HG03432 (cell line): ENCODE measurements at regions not wholly inside any gene's neighbourhood (a gene's known extent, or its start where the extent isn't known, plus 50 kb on each side); places are given as distances from the start of the nearest gene placed in this dataset.
"Not testable (repeated sequence)": the region's sequence is repeated elsewhere in the genome, so short reads cannot be mapped to it uniquely, and the experiment has no call there.

Experiments used
- ATAC-seq: cut with Tn5 transposase; IDR thresholded peaks from one replicate; pipeline ENCODE4 v1.9.1; 2021; ENCODE audit warnings: mild to moderate bottlenecking, moderate library complexity; ENCODE audit not compliant: unreplicated experiment

DNA sequence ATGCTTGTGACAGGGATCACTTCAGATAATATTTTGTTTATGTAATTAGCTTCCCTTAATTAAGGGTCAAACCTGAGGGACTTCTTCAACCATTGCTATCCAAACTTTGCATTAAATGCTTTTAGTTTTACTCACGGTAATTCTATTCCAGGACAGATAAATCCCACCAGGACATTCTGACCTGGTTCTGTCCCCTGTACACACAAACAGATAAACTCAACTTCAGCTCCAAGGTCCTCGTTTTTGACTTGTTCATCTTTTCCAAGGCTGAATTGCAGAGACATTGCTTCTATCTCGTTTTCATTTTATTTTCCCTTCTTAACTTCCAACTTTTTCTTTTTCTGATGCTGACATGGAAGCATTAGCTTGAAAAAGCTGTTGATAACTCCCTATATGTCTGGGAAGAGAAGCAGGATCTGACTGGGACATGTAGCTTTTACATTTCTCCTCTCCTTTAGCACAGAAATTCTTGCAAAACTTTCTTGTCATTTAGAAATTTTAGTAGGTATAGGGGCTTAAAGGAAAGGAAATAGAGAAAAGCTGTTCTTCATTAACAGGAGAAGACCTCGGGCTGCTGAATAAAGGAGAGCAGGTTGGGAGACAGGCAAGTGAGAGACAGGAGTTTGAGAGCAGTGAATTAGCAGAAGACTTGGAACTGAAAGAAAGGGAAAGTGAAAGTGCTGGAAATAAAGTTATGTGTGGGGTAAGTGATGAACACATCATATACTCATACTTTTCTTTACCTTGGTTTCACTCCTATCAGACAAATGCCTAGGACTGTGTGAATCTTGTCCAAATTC is 231.7 kb upstream of the B3GALT2 start:
- ATAC-seq, result peak; percentile 81

DNA sequence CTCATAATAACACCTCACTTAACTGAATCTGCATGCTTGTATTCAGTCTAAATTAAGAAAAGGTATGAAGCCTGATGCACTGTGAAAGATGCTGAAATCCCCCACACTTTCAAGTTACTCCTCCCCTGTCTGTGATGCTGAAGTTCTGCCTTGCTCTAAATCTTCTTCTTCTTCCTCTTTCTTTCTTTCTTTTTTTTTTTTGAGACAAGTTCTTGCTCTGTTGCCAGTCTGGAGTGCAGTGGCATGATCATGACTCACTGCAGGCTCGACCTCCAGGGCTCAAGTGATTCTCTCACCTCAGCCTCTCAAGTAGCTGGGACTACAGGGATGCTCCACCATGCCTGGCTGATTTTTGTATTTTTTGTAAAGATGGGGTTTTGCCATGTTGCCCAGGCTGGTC is 231.0 kb upstream of the B3GALT2 start:
- ATAC-seq, result no peak

DNA sequence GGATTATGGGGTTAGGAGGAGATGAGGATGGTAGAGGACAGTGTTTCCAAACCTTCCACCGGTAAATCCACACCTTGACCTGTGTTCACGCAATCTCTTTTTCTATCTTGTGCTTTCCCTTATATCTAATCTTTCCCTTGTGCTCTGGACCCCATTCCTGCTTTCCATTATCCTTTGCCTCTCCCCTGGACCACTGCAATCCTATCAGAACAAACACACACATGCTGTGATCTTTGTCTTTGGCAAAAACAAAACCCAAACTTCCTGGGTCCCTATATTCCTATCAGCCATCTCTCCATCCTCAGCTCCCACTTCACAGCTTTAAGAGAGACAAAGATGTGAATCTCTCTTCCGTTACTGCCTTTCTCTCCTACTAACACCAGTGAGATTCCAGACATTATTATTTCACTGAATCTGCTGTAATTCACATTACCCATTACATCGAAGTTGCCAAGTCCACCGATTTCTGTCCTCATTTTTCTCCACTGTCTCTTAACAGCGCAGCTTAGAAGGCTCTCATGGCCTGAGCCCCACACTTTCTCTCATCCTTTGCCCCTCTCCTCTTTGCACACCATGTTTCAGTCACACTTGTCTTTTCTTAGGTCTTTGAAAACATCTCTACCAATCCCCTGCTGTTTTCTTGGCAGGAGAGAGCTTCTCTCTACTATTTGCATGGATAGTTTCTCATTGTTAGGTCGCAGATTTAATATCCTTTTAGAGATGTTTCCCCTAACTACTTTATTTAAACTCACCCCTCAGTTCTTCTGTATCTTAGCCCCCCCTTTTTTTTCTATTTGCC is 230.0 kb upstream of the B3GALT2 start:
- ATAC-seq, result no peak

DNA sequence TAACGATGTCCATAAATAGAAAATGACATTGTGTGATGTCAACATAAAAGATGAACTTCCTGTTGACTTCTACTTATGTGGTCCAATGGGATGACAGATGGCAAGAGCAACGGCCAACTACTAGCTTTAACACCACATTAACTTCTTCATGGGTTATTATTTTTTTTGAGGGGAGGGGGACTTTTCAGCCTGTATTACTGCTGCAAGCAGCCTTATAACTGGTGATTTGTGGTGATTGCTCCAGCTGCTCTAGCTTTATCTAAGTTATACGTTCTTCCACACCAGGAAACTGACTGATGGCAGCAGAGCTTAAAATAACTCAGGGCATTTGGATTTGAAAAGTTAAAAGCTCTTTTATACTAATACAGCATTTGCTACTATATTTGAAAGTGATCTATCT is 228.8 kb upstream of the B3GALT2 start:
- no peak for ATAC-seq

DNA sequence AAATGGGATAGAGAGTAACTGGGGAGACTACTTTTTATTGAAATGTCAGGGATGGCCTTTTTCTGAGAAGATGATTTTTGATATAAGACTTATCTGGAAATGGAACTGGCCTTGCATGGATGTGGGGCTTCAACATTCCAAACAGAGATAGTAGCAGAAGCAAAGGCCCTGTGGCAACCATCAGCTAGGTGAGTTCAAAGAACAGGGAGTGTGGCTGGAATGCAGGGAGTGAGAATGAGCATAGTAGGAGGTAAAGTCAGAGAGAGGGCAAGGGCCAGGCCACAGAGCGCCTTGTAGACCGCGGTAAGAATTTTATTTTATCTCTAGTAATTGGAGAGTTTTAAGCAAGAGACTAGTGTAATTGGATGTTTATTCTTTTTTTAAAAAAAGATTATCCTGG is 227.0 kb upstream of the B3GALT2 start:
- no peak for ATAC-seq

DNA sequence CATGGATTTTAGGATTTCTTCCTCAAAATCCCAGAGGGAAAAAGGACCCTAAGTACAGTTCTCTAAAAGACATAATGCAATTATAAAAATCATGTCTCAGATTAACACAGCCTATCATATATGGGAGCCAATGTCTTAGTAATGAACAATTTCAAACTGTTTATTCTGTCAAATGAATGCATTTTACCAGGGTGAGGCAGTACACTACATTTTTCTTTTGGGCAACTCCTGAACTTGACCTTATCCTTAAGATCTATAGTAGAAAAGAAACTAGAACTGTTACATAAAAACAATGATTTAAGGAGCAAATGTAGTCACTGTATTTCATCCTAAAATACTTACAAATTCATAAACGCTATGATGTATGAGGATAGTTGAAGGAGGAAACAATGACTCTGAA is 226.3 kb upstream of the B3GALT2 start:
- ATAC-seq, result no peak

DNA sequence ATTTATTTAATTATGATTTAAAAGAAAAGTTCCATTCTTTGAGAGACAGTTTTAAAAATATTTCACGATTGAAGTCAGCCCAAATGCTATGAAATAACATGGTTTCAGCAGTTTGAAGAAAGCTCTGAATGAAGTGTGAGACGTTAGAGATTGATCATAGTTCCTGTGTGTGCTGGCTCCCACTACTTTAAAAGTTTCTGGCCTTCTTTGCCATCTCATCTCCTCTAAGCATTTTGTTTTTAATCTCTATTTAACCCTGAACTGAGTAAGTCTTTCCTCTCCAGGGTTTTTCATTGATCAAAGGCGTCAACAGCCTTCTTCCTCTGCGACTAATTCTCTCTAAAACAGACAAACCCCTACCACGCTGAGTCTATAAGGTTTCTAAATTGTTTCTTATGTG is 225.3 kb upstream of the B3GALT2 start:
- ATAC-seq, result no peak

DNA sequence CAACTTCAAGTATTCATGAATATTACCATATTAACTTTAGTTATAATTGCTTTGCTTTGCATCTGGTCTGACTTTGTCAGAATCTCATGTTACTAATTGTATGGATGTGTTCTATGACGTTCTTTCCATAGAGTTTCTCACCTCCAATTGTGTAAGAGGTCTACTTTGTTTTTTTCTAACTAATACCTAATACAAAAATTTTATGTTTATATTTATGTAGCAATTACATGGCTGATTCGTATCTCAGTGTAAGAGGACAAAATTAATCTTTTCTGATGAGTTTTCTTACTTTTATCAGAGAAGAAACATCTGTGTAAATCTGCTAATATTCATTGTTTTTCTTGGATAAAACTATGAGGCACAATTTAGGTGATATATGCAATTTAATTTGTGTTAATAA is 224.8 kb upstream of the B3GALT2 start:
- ATAC-seq, result no peak

DNA sequence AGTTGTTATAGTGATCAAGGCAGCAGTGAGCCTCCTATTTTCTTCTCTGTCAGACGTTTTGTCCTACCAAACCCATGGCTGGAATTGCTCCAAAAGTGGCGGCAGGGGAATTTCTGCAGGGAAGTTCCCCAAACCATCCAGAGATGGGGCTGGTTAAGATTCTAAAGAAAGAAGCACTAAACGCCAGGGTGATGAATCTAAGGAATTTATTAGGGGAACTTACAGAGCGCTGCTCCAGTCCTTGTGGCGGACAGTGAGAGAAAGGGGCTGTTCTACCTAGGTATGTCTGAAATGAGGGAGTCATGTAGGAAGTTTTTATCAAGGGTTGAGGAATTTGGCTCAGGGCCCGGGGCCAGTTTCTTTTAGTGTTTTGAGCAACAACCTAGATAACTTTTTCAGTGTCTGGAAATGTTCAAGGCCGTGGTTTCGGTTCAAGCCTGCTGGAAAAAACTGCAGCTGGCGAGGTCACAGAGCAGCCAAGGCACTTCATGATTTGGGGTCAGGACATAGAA is 222.4 kb upstream of the B3GALT2 start:
- no peak for ATAC-seq

DNA sequence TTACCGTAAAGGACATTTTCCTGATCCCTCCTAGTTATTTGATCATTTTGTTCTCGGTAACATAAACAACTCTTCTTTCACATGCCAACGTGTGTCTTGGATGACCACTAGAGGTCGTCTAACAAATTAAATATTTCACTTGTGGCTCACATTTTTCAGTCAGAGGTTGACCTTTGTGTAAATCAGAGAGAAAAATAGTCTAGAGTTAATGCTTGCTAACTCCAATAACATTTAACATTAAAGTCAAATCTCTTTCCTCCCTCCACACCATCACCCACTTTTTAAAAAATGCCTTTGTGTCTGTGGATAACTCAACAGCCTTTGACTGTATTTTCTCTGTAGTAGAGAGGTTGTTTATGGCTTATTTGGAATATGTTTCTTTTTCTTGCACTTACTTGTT is 220.5 kb upstream of the B3GALT2 start:
- ATAC-seq, result peak; percentile 79

DNA sequence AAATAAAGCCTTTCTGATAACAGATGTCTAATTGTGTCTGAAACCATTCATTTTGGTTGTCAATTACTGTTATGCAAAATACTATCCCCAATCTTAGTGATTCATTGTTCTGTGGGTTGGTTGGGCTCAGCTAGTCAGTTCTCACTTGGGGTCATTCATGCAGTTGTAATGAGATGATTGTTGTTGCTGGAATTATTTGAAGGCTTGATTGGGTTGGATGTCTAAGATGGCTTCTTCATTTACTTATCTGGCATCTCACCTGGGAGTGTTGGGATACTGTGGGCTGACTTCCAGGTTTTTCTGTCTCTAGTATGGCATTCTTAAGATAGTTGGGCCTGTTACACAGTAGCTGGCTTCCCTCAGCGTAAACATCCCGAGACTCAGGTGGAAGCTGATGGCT is 217.8 kb upstream of the B3GALT2 start:
- no peak for ATAC-seq

DNA sequence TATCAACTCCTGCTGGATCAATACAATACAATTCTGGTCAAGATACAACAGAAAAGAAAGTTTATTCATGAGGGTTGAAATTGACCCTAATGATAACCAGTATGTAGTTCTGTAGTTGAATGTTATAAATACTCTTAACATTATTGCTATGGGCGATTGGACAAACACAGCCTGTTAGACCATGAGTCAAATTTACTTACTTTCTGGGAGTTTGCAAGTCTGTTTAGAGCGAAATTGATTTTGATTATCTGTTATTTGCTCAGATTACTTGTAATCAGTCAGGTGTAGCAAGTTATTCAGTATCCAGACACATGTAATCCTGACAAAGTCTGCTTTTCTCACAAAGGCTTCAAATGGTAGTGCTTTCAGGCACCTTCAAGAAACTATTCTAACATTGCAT is 216.6 kb upstream of the B3GALT2 start:
- no peak for ATAC-seq

DNA sequence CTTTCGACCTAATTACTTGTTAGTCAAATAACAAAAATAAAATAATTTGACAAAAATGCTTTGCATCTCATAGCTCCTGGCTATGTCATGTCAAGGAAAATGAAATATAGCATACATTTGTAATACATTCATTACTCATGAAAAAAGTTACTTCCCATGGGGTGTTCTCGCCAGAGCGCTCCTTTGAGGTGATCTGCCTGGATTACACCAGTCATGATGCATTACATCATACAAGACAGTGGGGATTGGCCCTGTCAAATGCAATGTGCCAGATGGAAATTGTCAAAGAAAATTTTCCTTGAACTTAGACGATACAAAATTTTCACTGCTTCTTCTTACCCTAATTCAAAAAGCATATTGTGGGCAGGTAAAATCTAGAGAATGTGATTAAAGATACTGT is 215.6 kb upstream of the B3GALT2 start:
- no peak for ATAC-seq

DNA sequence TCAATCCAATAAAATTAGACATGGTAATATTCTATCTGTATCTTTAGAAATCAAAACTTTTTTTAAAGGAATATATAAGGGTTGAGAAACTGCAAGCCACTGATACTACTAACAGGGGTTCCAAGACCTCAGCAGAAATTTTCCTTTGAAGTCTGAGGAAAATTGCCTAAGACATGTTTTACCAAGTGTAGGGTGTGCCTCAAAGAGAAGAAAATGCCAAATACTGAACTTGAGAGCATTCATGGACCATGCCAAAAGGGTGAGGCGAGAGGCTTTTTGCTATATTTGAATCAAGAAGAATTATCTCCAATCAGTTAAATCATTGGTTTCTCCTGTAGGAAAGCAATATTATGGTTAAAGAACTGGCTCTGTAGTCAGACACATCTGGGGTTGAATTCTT is 207.9 kb upstream of the B3GALT2 start:
- ATAC-seq, result no peak

DNA sequence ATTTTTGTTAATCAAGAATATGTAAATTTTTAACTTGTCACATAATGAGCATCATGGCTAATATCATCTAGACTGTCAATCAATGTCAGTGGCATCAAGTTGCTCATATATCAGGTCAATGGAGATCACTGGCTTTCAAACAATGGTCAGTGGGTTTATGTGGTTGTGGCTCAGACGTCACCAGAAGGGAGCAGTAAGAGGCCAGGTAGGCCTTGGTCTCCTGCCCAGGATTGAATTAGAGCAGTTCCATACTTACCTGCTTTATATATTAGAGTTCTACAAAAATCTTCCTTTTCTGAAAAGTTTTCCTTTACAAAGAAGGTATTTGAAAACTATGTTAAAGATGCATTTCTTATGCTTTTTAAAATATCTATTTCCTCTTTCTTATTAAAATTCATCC is 206.3 kb upstream of the B3GALT2 start:
- ATAC-seq, result no peak

DNA sequence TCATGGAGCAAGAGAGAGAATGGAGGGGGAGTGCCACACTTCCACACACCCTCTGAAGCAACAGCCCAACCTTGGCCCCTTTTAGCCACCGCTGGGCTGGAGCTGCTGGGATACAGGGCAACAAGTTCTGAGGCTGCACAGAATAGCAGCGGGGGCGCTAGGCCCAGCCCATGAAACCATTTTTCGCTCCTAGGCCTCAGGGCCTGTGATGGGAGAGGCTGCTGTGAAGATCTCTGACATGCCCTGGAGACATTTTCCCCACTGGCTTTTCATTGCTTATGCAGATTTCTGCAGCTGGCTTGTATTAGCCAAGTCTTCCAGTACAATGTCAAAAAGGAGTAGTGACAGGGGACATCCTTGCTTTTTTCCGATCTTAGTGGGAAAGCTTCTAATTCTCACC is 202.3 kb upstream of the B3GALT2 start:
- ATAC-seq, result no peak

DNA sequence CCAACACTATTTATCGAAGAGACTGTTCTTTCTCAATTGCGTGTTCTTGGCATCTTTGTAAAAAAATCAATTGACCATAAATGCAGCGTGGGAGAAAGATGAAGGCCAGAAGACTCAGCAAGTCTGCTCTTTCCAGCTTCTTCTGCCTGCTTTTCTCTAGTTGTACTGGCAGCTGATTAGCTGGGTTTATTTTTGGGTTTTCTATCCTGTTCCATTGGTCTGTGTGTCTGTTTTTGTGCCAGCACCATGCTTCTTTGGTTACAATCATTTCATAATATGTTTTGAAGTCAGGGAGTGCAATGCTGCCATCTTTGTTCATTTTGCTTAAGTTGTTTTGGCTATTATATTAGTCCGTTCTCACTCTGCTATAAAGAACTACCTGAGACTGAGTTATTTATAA is 201.8 kb upstream of the B3GALT2 start:
- no peak for ATAC-seq

DNA sequence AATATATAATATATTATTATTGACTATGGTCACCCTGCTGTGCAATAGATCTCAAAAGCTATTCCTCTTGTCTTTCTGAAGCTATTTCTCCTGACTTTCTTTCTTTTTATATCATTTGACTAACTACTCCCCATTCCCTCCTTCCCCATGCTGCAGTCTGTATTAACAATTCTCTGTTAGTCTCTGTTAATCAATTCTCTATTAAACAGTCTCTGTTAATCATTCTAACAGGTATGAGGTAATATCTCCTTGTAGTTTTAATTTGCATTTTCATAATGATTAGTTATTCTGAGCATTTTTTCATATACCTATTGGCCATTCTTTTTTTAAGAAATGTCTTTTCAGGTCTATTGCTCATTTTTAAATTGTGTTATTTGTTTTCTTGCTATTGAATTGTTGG is 201.0 kb upstream of the B3GALT2 start:
- no peak for ATAC-seq

DNA sequence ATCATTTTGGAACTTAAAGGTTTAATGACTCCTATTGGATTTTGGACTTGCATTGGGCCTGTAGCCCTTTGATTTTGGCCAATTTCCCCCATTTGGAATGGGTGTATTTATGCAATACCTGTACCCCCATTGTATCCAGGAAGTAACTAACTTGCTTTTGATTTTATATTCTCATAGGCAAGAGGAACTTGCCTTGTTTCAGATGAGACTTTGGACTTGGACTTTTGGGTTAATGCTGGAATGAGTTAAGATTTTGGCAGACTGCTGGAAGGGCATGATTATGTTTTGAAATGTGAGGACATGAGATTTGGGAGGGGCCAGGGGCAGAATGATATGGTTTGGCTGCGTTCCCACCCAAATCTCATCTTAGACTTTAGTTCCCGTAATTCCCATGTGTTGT is 192.0 kb upstream of the B3GALT2 start:
- ATAC-seq, result not testable (repeated sequence)

DNA sequence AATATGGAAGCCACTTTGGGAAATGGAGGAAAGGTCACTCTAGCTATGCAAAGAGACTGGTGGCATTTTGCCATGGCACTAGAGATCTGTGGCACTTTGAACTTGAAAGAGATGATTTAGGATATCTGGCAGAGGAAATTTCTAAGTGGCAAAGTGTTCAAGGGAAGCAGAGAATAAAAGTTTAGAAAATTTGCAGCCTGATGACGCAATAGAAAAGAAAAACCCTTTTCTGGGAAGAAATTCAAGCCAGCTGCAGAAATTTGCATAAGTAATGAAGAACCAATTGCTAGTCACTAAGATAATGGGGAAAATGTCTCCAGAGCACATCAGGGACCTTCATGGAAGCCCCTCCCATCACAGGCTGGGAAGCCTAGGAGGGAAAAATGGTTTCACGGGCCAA is 191.1 kb upstream of the B3GALT2 start:
- ATAC-seq, result no peak

DNA sequence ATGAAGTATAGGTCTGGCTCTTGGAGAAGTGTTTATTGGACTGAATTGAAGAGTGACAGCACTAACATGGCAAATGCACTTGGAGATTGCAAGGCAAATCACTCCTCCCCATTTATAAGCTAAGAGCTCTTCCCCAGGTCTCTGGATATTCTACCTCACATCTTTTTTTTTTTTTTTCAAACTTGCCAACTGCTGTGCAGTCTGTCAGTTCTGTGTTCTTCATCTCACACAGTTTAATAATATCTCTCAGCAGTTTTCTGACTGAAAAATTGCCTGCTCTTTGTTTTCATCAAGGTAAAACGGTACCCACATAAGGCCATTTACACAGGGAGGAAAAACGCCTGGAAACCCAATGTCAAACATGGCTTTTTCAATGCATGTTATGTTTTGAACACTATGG is 186.1 kb upstream of the B3GALT2 start:
- ATAC-seq, result no peak

DNA sequence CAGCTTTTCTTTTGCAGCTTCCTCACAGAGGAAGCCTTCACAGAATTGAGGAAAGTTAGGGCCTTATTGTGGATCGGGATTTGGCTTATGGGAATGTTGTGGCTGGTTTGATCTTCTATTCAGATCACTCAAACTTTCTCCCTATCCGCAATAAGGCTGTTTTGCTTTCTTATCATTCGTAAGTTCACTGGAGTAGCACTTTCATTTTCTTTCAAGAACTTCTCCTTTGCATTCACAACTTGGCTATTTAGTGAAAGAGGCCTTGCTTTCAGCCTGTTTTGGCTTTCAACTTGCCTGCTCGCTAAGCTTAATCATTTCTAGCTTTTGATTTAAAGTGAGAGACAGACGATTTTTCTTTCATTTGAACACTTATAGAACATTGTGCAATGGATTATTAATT is 181.9 kb upstream of the B3GALT2 start:
- ATAC-seq, result peak; percentile 82
